ENCODE measurements at regions not wholly inside any gene's neighbourhood (a gene's known extent, or its start where the extent isn't known, plus 50 kb on each side); places are given as distances from the start of the nearest gene placed in this dataset.

DNA sequence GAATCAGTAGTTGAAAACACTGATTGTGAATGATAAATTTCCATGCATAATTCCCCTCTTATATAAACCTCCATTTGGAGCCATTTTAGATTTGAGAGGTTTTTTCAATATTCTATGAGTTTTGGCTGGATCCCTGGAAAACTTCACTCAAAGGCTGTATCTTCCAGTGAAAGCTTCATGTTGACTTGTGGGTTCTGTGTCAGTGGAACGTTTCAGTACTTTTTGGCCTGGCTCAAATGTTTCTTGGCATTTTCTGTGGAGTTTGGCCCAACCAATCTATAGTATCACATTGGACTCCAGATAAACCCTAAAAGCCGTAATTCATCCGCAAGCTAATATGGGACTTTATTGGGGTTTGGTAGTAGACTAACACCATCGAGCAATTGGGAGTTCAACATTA lies 172.6 kb upstream of the PRPS1L1 start:
- DNase-seq, result no peak
- H3K36me3 ChIP-seq (ENCODE audit: control insufficient read depth, insufficient read depth, low read length), result no peaks in the 10 kb centered on the region
- no peak overlapping the region for H3K27ac ChIP-seq (ENCODE audit: low read length)
- H3K27me3 ChIP-seq (ENCODE audit: control insufficient read depth, insufficient read depth, low read length), result no peaks in the 10 kb centered on the region
- no peaks in the 10 kb centered on the region for H3K4me1 ChIP-seq (ENCODE audit: control insufficient read depth, insufficient read depth, low read length)
- 100% methylated on average over 1 of the region's 4 CpGs for WGBS (ENCODE audit: insufficient coverage, low lambda C conversion rate)
- no peaks in the 10 kb centered on the region for H3K9me3 ChIP-seq (ENCODE audit: control insufficient read depth, low read depth, low read length)
- no peak overlapping the region for H3K4me3 ChIP-seq (ENCODE audit: low read length)

DNA sequence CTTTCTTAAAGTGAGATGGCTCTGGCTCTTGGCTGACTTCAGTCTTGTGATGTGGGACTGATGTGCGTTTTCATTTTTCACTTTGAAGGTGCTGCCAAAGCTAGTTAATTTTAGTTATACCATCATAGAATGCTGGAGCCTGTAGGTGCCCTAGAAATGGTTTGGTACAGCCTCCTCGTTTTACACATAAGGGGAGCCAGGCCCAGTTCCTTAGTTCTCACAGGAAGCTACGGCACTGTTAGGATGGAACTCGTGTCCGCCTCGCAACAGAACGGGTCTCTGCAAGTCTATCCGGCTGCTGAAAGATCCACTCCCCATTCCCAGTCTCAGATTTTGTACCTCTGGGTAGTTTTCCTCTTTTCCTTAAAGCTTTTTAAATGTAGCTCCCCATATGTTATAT lies 173.2 kb upstream of the PRPS1L1 start:
- H3K4me1 ChIP-seq (ENCODE audit: control insufficient read depth, insufficient read depth, low read length), result no peaks in the 10 kb centered on the region
- H3K27ac ChIP-seq (ENCODE audit: low read length), result no peak overlapping the region
- 100% methylated on average over 1 of the region's 8 CpGs for WGBS (ENCODE audit: insufficient coverage, low lambda C conversion rate)
- H3K9me3 ChIP-seq (ENCODE audit: control insufficient read depth, low read depth, low read length), result no peaks in the 10 kb centered on the region
- H3K4me3 ChIP-seq (ENCODE audit: low read length), result no peak overlapping the region
- no peaks in the 10 kb centered on the region for H3K36me3 ChIP-seq (ENCODE audit: control insufficient read depth, insufficient read depth, low read length)
- DNase-seq, result no peak
- H3K27me3 ChIP-seq (ENCODE audit: control insufficient read depth, insufficient read depth, low read length), result no peaks in the 10 kb centered on the region

DNA sequence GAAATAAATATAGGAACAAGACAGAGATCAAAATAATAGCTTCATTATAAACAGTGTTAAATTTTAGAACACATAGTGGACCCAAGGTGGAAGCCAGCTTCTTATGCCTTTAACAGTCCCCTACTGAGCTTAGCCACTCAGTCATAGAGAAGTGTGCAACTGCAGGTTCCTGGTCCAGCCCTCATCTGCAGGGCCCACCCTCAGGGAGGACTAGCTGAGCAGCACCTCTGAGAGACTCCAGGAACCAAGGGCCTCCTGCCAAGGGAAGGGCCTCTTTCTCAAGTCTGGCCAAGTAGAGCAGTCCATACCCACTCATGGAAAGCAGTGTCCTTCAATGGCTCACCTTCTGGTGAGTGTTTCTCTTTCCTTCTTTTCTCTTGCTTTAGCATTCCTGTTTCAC lies 173.7 kb upstream of the PRPS1L1 start:
- Histone ChIP-seq H3K27me3 (ENCODE audit: control insufficient read depth, insufficient read depth, low read length) (no peaks in the 10 kb centered on the region), H3K4me3 (ENCODE audit: low read length) (no peak overlapping the region), H3K27ac (ENCODE audit: low read length) (no peak overlapping the region), H3K4me1 (ENCODE audit: control insufficient read depth, insufficient read depth, low read length) (no peaks in the 10 kb centered on the region), H3K36me3 (ENCODE audit: control insufficient read depth, insufficient read depth, low read length) (no peaks in the 10 kb centered on the region), H3K9me3 (ENCODE audit: control insufficient read depth, low read depth, low read length) (no peaks in the 10 kb centered on the region)
- DNase-seq, result no peak

DNA sequence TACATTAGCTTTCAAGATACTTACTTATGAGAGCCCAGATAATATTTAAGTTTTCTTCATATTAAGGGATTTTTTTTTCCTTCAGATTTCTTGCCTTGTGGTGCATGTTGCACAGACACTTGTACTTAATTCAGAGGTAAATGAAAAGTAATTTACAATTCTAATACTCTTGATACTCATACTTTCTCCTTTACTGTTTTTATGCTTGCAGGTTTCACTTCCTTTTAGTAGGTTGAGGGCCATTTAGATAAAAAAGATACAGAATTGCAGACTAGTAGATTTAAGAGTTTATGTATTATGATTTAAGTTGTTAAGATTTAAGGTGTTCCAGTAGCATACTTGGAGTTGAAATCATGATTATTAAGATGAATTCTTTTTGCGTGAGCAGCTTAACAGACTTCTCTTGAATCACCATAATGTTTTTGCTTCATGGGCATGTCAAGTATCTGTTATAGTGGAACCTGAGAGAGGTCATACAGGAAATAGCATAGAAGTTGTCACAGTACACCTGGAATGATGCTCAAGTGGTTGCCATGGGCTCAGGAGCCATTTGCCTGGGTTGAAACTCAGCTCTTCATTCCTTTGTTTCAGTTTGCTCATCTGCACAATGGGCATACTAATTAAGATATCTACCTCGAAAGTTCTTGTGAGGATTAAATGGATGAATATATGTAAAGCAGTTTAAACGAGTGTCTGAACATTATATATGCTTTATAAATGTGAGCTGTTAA lies 174.8 kb upstream of the PRPS1L1 start:
- Histone ChIP-seq H3K9me3 (ENCODE audit: control insufficient read depth, low read depth, low read length) (no peaks in the 10 kb centered on the region), H3K4me1 (ENCODE audit: control insufficient read depth, insufficient read depth, low read length) (no peaks in the 10 kb centered on the region), H3K27me3 (ENCODE audit: control insufficient read depth, insufficient read depth, low read length) (no peaks in the 10 kb centered on the region), H3K4me3 (ENCODE audit: low read length) (no peak overlapping the region), H3K36me3 (ENCODE audit: control insufficient read depth, insufficient read depth, low read length) (no peaks in the 10 kb centered on the region), H3K27ac (ENCODE audit: low read length) (no peak overlapping the region)
- no peak for DNase-seq
- WGBS (ENCODE audit: insufficient coverage, low lambda C conversion rate), result 100% methylated on average over 2 of the region's 3 CpGs

DNA sequence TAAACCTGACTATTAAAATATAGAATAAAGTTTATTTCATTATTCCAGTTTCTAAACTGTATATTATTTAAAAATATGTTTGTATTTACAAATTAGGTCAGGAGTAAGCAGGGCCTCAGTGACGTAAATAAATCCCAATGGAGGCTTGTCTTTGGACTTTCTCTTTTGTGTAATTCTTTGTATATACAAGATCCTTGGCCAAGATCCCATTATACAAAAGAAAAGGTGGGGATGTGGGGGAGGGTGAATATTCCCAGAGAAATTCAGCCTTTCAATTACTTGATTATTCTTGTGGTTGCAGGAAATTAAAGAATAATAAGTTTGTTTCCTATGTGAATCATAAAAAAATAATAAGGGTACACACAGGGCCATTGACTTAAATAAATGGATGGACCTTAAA lies 178.7 kb upstream of the PRPS1L1 start:
- 100% methylated on average over 1 of the region's 1 CpG for WGBS (ENCODE audit: insufficient coverage, low lambda C conversion rate)
- no peaks in the 10 kb centered on the region for H3K9me3 ChIP-seq (ENCODE audit: control insufficient read depth, low read depth, low read length)
- no peaks in the 10 kb centered on the region for H3K36me3 ChIP-seq (ENCODE audit: control insufficient read depth, insufficient read depth, low read length)
- H3K4me3 ChIP-seq (ENCODE audit: low read length), result no peak overlapping the region
- DNase-seq, result no peak
- no peaks in the 10 kb centered on the region for H3K27me3 ChIP-seq (ENCODE audit: control insufficient read depth, insufficient read depth, low read length)
- H3K4me1 ChIP-seq (ENCODE audit: control insufficient read depth, insufficient read depth, low read length), result no peaks in the 10 kb centered on the region
- H3K27ac ChIP-seq (ENCODE audit: low read length), result no peak overlapping the region

DNA sequence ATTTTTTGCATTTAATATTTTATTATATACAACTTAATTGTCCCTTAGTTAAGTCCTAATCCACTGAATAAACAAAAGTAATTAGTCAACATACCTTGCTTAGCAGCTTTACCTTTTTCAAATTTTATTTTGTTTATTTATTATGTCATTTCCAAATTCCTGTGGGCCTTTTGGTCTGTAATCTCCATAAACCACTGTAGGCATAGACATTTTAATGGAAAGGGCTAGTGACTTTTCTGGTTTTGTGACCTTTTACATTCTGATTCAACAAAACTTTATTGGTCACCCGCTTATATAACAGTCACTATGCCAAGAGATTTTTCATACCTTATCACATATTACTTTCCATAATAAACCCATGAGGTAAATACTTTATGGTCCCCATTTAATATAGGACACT lies 181.3 kb upstream of the PRPS1L1 start:
- no peak overlapping the region for H3K27ac ChIP-seq (ENCODE audit: low read length)
- no CpG with 5 or more reads among the region's 1 CpG for WGBS (ENCODE audit: insufficient coverage, low lambda C conversion rate)
- H3K4me1 ChIP-seq (ENCODE audit: control insufficient read depth, insufficient read depth, low read length), result no peaks in the 10 kb centered on the region
- no peaks in the 10 kb centered on the region for H3K27me3 ChIP-seq (ENCODE audit: control insufficient read depth, insufficient read depth, low read length)
- DNase-seq, result no peak
- no peak overlapping the region for H3K4me3 ChIP-seq (ENCODE audit: low read length)
- H3K36me3 ChIP-seq (ENCODE audit: control insufficient read depth, insufficient read depth, low read length), result no peaks in the 10 kb centered on the region
- H3K9me3 ChIP-seq (ENCODE audit: control insufficient read depth, low read depth, low read length), result no peaks in the 10 kb centered on the region

DNA sequence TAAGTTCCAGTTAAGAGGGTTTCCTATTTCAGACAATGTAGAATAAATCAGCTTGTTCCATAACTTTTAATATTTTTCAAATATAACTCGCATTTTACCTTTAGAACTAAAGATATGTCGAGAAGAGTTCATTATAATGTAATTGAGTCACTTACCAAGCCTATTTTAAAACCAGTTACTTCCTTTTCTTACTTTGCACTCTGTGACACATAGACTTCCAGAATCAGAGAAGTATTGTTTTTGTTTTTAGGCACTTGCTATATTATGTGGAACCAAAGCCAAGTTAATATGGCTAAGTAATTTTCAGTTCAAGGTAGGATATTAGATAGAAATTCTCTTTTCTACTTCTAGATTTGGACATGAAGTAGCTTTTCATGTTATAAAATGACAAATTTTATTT lies 182.7 kb upstream of the PRPS1L1 start:
- Histone ChIP-seq H3K27ac (ENCODE audit: low read length) (no peak overlapping the region), H3K9me3 (ENCODE audit: control insufficient read depth, low read depth, low read length) (no peaks in the 10 kb centered on the region), H3K27me3 (ENCODE audit: control insufficient read depth, insufficient read depth, low read length) (no peaks in the 10 kb centered on the region), H3K4me1 (ENCODE audit: control insufficient read depth, insufficient read depth, low read length) (no peaks in the 10 kb centered on the region), H3K4me3 (ENCODE audit: low read length) (no peak overlapping the region), H3K36me3 (ENCODE audit: control insufficient read depth, insufficient read depth, low read length) (no peaks in the 10 kb centered on the region)
- WGBS (ENCODE audit: insufficient coverage, low lambda C conversion rate), result 100% methylated on average over 2 of the region's 2 CpGs
- no peak for DNase-seq

DNA sequence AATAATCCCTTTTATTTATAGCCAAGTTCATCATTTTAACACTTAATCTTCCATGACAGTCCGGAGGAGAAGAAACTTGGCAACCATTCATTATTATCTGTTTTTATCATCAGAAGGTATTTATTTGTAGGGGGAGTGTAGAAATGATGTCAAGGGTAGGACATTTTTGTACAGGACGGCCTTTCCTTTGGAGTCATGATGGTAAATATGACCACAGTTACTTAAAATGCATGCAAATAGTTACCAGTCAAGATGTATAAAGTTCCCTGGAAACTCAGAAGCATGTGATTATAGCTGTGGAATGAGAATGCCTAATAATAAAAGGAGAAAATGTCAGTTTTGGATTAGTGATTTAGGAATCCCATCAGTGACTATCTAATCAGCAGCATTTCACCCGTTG lies 183.1 kb upstream of the PRPS1L1 start:
- H3K4me3 ChIP-seq (ENCODE audit: low read length), result no peak overlapping the region
- no peaks in the 10 kb centered on the region for H3K36me3 ChIP-seq (ENCODE audit: control insufficient read depth, insufficient read depth, low read length)
- no peaks in the 10 kb centered on the region for H3K9me3 ChIP-seq (ENCODE audit: control insufficient read depth, low read depth, low read length)
- H3K4me1 ChIP-seq (ENCODE audit: control insufficient read depth, insufficient read depth, low read length), result no peaks in the 10 kb centered on the region
- WGBS (ENCODE audit: insufficient coverage, low lambda C conversion rate), result 80% methylated on average over 2 of the region's 3 CpGs
- DNase-seq, result no peak
- H3K27ac ChIP-seq (ENCODE audit: low read length), result no peak overlapping the region
- no peaks in the 10 kb centered on the region for H3K27me3 ChIP-seq (ENCODE audit: control insufficient read depth, insufficient read depth, low read length)

DNA sequence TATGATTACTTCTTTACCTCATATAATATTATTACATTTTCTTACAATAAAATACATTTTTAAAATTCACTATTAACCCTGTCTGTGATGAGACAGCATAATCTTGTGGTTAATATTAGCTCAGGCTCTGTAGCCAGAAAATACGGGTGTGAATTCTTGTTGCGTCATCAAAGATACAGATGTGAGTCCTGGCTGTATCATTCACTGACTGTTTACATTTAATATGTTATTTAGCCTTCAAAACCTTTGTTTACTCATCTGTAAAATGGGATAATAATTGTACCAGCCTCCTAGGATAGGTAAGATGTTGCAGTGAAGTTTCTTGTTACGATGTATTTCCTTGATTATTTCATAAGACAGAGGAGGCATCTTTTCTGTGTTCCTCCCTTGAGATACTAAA lies 184.7 kb upstream of the PRPS1L1 start:
- Histone ChIP-seq H3K36me3 (ENCODE audit: control insufficient read depth, insufficient read depth, low read length) (no peaks in the 10 kb centered on the region), H3K27ac (ENCODE audit: low read length) (no peak overlapping the region), H3K9me3 (ENCODE audit: control insufficient read depth, low read depth, low read length) (no peaks in the 10 kb centered on the region), H3K4me1 (ENCODE audit: control insufficient read depth, insufficient read depth, low read length) (no peaks in the 10 kb centered on the region), H3K4me3 (ENCODE audit: low read length) (no peak overlapping the region), H3K27me3 (ENCODE audit: control insufficient read depth, insufficient read depth, low read length) (no peaks in the 10 kb centered on the region)
- 88% methylated on average over 1 of the region's 3 CpGs for WGBS (ENCODE audit: insufficient coverage, low lambda C conversion rate)
- no peak for DNase-seq

DNA sequence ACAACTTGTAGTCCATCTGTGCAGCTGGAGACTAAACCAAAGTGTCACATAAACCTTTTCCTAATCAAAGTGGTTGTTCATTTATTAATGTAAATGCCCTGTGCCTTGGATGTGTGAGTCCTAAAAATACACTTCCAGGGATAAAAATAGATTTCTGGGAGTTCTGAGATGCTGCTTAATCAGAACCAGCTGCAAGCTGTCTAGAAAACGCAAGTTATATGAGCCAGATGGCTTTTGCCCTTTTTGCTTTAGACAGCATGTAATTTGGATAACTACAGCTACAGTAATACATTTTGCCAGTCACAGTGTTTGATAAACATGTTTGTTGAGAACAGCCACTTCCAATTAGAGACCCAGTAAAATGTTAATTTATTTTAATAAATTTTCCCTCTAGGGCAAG lies 185.1 kb upstream of the PRPS1L1 start:
- Histone ChIP-seq H3K36me3 (ENCODE audit: control insufficient read depth, insufficient read depth, low read length) (no peaks in the 10 kb centered on the region), H3K4me3 (ENCODE audit: low read length) (no peak overlapping the region), H3K27ac (ENCODE audit: low read length) (no peak overlapping the region), H3K9me3 (ENCODE audit: control insufficient read depth, low read depth, low read length) (no peaks in the 10 kb centered on the region), H3K4me1 (ENCODE audit: control insufficient read depth, insufficient read depth, low read length) (no peaks in the 10 kb centered on the region), H3K27me3 (ENCODE audit: control insufficient read depth, insufficient read depth, low read length) (no peaks in the 10 kb centered on the region)
- no peak for DNase-seq
- WGBS (ENCODE audit: insufficient coverage, low lambda C conversion rate), result 40% methylated on average over 1 of the region's 1 CpG

DNA sequence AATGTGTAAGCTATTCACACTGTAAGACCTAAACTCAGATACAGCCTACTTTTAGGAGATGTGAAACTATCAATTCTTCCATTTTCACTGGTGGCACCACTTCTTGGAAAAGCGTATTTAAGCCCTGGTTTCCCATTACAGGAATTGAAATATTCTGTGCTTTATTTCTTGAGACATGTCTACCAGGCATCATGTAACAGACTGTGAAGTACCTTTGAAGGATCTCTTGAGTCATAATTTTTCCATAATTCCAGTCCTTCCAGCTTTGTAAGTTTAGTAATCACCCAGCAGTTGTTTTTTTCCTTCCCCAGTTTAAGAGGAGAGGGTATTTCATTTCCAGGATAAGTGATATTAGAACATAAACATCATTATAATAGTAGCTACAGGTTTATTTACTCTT lies 186.0 kb upstream of the PRPS1L1 start:
- Histone ChIP-seq H3K4me3 (ENCODE audit: low read length) (no peak overlapping the region), H3K9me3 (ENCODE audit: control insufficient read depth, low read depth, low read length) (no peaks in the 10 kb centered on the region), H3K27ac (ENCODE audit: low read length) (no peak overlapping the region)

More for the DNA sequence above, 186.0 kb upstream of the PRPS1L1 start:
- 80% methylated on average over 1 of the region's 1 CpG for WGBS (ENCODE audit: insufficient coverage, low lambda C conversion rate)
- DNase-seq, result no peak
- no peaks in the 10 kb centered on the region for H3K36me3 ChIP-seq (ENCODE audit: control insufficient read depth, insufficient read depth, low read length)
- H3K4me1 ChIP-seq (ENCODE audit: control insufficient read depth, insufficient read depth, low read length), result no peaks in the 10 kb centered on the region
- no peaks in the 10 kb centered on the region for H3K27me3 ChIP-seq (ENCODE audit: control insufficient read depth, insufficient read depth, low read length)
